ENCODE measurements at regions not wholly inside any gene's neighbourhood (a gene's known extent, or its start where the extent isn't known, plus 50 kb on each side); places are given as distances from the start of the nearest gene placed in this dataset.

GRCh38 chr12:125373375-125373774, 308.1 kb downstream of the AACS start:
- Mint-ChIP-seq H3K36me3 (ENCODE audit: insufficient read depth) (peaks cover 2% of the 10 kb centered on the region), H3K4me1 (no peaks in the 10 kb centered on the region)

GRCh38 chr12:125376422-125376821, 311.2 kb downstream of the AACS start:
- Mint-ChIP-seq H3K27ac (ENCODE audit: low read depth) (no peak overlapping the region), H3K4me3 (no peak overlapping the region), H3K36me3 (ENCODE audit: insufficient read depth) (no peaks in the 10 kb centered on the region), H3K4me1 (no peaks in the 10 kb centered on the region), H3K27me3 (peaks cover 22% of the 10 kb centered on the region), H3K9me3 (no peaks in the 10 kb centered on the region)
- DNase-seq (ENCODE audit: low spot score in 2 of 2) (no peak), ATAC-seq (replicated peaks; ENCODE audit: extremely low read depth, poor library complexity, severe bottlenecking) (no peak)

More at GRCh38 chr12:125373375-125373774, 308.1 kb downstream of the AACS start:
- ATAC-seq (replicated peaks; ENCODE audit: extremely low read depth, poor library complexity, severe bottlenecking), result no peak
- Mint-ChIP-seq H3K4me3 (no peak overlapping the region), H3K9me3 (no peaks in the 10 kb centered on the region), H3K27ac (ENCODE audit: low read depth) (no peak overlapping the region), H3K27me3 (peaks cover 39% of the 10 kb centered on the region)
- no peak for DNase-seq (ENCODE audit: low spot score in 2 of 2)

GRCh38 chr12:125377093-125377492, 311.9 kb downstream of the AACS start:
- no peaks in the 10 kb centered on the region for H3K36me3 Mint-ChIP-seq (ENCODE audit: insufficient read depth)
- no peak for DNase-seq (ENCODE audit: low spot score in 2 of 2)
- ATAC-seq (replicated peaks; ENCODE audit: extremely low read depth, poor library complexity, severe bottlenecking), result no peak
- H3K9me3 Mint-ChIP-seq, result no peaks in the 10 kb centered on the region
- no peak overlapping the region for H3K27ac Mint-ChIP-seq (ENCODE audit: low read depth)
- no peak overlapping the region for H3K4me3 Mint-ChIP-seq
- H3K27me3 Mint-ChIP-seq, result peaks cover 22% of the 10 kb centered on the region
- H3K4me1 Mint-ChIP-seq, result no peaks in the 10 kb centered on the region

GRCh38 chr12:125381373-125381772, 316.1 kb downstream of the AACS start:
- no peak for ATAC-seq (replicated peaks; ENCODE audit: extremely low read depth, poor library complexity, severe bottlenecking)
- Mint-ChIP-seq H3K4me1 (no peaks in the 10 kb centered on the region), H3K4me3 (no peak overlapping the region), H3K36me3 (ENCODE audit: insufficient read depth) (no peaks in the 10 kb centered on the region), H3K27ac (ENCODE audit: low read depth) (no peak overlapping the region), H3K27me3 (peaks cover 26% of the 10 kb centered on the region), H3K9me3 (no peaks in the 10 kb centered on the region)
- DNase-seq (ENCODE audit: low spot score in 2 of 2), result no peak

- H3K27me3 Mint-ChIP-seq, result peaks cover 25% of the 10 kb centered on the region
- H3K4me1 Mint-ChIP-seq, result no peaks in the 10 kb centered on the region
- no peak for ATAC-seq (replicated peaks; ENCODE audit: extremely low read depth, poor library complexity, severe bottlenecking)
- no peak for DNase-seq (ENCODE audit: low spot score in 2 of 2)
- no peak overlapping the region for H3K4me3 Mint-ChIP-seq
- no peak overlapping the region for H3K27ac Mint-ChIP-seq (ENCODE audit: low read depth)
- H3K36me3 Mint-ChIP-seq (ENCODE audit: insufficient read depth), result no peaks in the 10 kb centered on the region
- no peaks in the 10 kb centered on the region for H3K9me3 Mint-ChIP-seq
Measured at GRCh38 chr12:125382926-125383325, 317.7 kb downstream of the AACS start.

- no peak overlapping the region for H3K4me3 Mint-ChIP-seq
- no peaks in the 10 kb centered on the region for H3K4me1 Mint-ChIP-seq
- ATAC-seq (replicated peaks; ENCODE audit: extremely low read depth, poor library complexity, severe bottlenecking) (no peak), DNase-seq (ENCODE audit: low spot score in 2 of 2) (no peak)
- H3K36me3 Mint-ChIP-seq (ENCODE audit: insufficient read depth), result no peaks in the 10 kb centered on the region
- no peak overlapping the region for H3K27ac Mint-ChIP-seq (ENCODE audit: low read depth)
- H3K27me3 Mint-ChIP-seq, result peaks cover 38% of the 10 kb centered on the region
- no peaks in the 10 kb centered on the region for H3K9me3 Mint-ChIP-seq
Measured at GRCh38 chr12:125386652-125387051, 321.4 kb downstream of the AACS start.

GRCh38 chr12:125387206-125387605, 322.0 kb downstream of the AACS start:
- no peaks in the 10 kb centered on the region for H3K4me1 Mint-ChIP-seq
- H3K27ac Mint-ChIP-seq (ENCODE audit: low read depth), result no peak overlapping the region
- DNase-seq (ENCODE audit: low spot score in 2 of 2), result no peak
- no peak overlapping the region for H3K4me3 Mint-ChIP-seq
- H3K9me3 Mint-ChIP-seq, result no peaks in the 10 kb centered on the region
- H3K36me3 Mint-ChIP-seq (ENCODE audit: insufficient read depth), result no peaks in the 10 kb centered on the region
- ATAC-seq (replicated peaks; ENCODE audit: extremely low read depth, poor library complexity, severe bottlenecking), result no peak
- H3K27me3 Mint-ChIP-seq, result peaks cover 38% of the 10 kb centered on the region

GRCh38 chr12:125389061-125389697, 323.9 kb downstream of the AACS start:
- Mint-ChIP-seq H3K27ac (ENCODE audit: low read depth) (no peak overlapping the region), H3K4me3 (no peak overlapping the region), H3K36me3 (ENCODE audit: insufficient read depth) (no peaks in the 10 kb centered on the region), H3K9me3 (peaks cover 6% of the 10 kb centered on the region), H3K4me1 (no peaks in the 10 kb centered on the region), H3K27me3 (peaks cover 49% of the 10 kb centered on the region)
- DNase-seq (ENCODE audit: low spot score in 2 of 2), result no peak
- no peak for ATAC-seq (replicated peaks; ENCODE audit: extremely low read depth, poor library complexity, severe bottlenecking)

GRCh38 chr12:125393569-125393968, 328.3 kb downstream of the AACS start:
- ATAC-seq (replicated peaks; ENCODE audit: extremely low read depth, poor library complexity, severe bottlenecking), result no peak
- H3K9me3 Mint-ChIP-seq, result peaks cover 6% of the 10 kb centered on the region
- H3K36me3 Mint-ChIP-seq (ENCODE audit: insufficient read depth), result no peaks in the 10 kb centered on the region

GRCh38 chr12:125395583-125396215, 330.5 kb downstream of the AACS start:
- no peak for ATAC-seq (replicated peaks; ENCODE audit: extremely low read depth, poor library complexity, severe bottlenecking)
- Mint-ChIP-seq H3K9me3 (peaks cover 6% of the 10 kb centered on the region), H3K27me3 (peaks cover 21% of the 10 kb centered on the region), H3K27ac (ENCODE audit: low read depth) (no peak overlapping the region), H3K4me3 (no peak overlapping the region), H3K4me1 (no peaks in the 10 kb centered on the region), H3K36me3 (ENCODE audit: insufficient read depth) (no peaks in the 10 kb centered on the region)
- DNase-seq (ENCODE audit: low spot score in 2 of 2), result no peak

More at GRCh38 chr12:125393569-125393968, 328.3 kb downstream of the AACS start:
- peaks cover 29% of the 10 kb centered on the region for H3K27me3 Mint-ChIP-seq
- DNase-seq (ENCODE audit: low spot score in 2 of 2), result no peak
- H3K4me3 Mint-ChIP-seq, result no peak overlapping the region
- no peak overlapping the region for H3K27ac Mint-ChIP-seq (ENCODE audit: low read depth)
- no peaks in the 10 kb centered on the region for H3K4me1 Mint-ChIP-seq

- Mint-ChIP-seq H3K4me1 (no peaks in the 10 kb centered on the region), H3K27me3 (peaks cover 10% of the 10 kb centered on the region), H3K27ac (ENCODE audit: low read depth) (no peak overlapping the region), H3K9me3 (no peaks in the 10 kb centered on the region), H3K36me3 (ENCODE audit: insufficient read depth) (peaks cover 2% of the 10 kb centered on the region), H3K4me3 (no peak overlapping the region)
- DNase-seq (ENCODE audit: low spot score in 2 of 2) (no peak), ATAC-seq (replicated peaks; ENCODE audit: extremely low read depth, poor library complexity, severe bottlenecking) (no peak)
Measured at GRCh38 chr12:125399489-125399888, 334.3 kb downstream of the AACS start.

GRCh38 chr12:125402874-125403789, 337.9 kb downstream of the AACS start:
- no peak overlapping the region for H3K4me3 Mint-ChIP-seq
- H3K9me3 Mint-ChIP-seq, result no peaks in the 10 kb centered on the region
- ATAC-seq (replicated peaks; ENCODE audit: extremely low read depth, poor library complexity, severe bottlenecking) (no peak), DNase-seq (ENCODE audit: low spot score in 2 of 2) (no peak)
- H3K27ac Mint-ChIP-seq (ENCODE audit: low read depth), result no peak overlapping the region
- no peaks in the 10 kb centered on the region for H3K4me1 Mint-ChIP-seq
- H3K36me3 Mint-ChIP-seq (ENCODE audit: insufficient read depth), result peaks cover 2% of the 10 kb centered on the region
- peaks cover 13% of the 10 kb centered on the region for H3K27me3 Mint-ChIP-seq
